ENCODE measurements at regions not wholly inside any gene's neighbourhood (a gene's known extent, or its start where the extent isn't known, plus 50 kb on each side); places are given as distances from the start of the nearest gene placed in this dataset.

DNA sequence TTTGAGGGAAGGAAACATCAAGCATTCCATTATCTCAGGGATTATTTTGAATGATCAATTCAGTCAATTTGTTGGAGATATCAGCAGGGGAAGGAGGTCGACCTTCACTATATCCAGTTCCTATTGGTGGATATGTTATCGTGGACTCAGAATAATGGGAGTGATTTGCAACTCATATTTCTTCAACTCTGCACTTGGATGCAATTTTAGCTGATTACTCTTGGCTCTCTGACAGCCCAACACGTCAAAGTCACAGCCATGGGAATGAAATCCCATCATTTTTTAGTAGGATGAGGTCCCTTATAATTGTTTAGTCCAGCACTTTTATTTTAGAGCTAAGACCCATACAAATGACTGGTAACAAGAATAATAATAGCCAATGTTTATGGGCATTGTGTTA lies 371.8 kb upstream of the RPS23 start:
- CTCF ChIA-PET, result interaction anchor here (1.5 kb wide), 1 partner anchor 10 kb away, joined by 3 read pairs; no protein-coding TSS in a partner anchor
- POLR2A ChIA-PET, result no interaction called here
- Histone ChIP-seq H3K4me3 (no peak overlapping the region), H3K9me3 (no peaks in the 10 kb centered on the region), H3K4me1 (no peaks in the 10 kb centered on the region), H3K4me2 (no peak overlapping the region), H3K27ac (no peak overlapping the region)
- FAIRE-seq (no peak), DNase-seq (ENCODE audit: low read depth in 1 of 2, low spot score in 1 of 2) (no peak), ATAC-seq (no peak)
- TF ChIP-seq TP53 (CRISPR knock-in tag; IDR thresholded peaks at IDR 0.05) (no peak), CBX8 (IDR thresholded peaks at IDR 0.05) (no peak), HOXB5 (CRISPR knock-in tag; IDR thresholded peaks at IDR 0.05) (no peak), EHMT2 (IDR thresholded peaks at IDR 0.05; ENCODE audit: low read depth) (no peak), EHF (CRISPR knock-in tag; IDR thresholded peaks at IDR 0.05) (no peak), HES2 (IDR thresholded peaks at IDR 0.05) (no peak)
- WGBS (ENCODE audit: missing lambda C conversion rate), result 12% methylated on average over 3 of the region's 3 CpGs

GRCh38 chr5:82644766-82645165 lies 366.6 kb upstream of the RPS23 start:
- 79% methylated on average over 4 of the region's 4 CpGs for WGBS (ENCODE audit: missing lambda C conversion rate)
- POLR2A ChIA-PET, result no interaction called here

DNA sequence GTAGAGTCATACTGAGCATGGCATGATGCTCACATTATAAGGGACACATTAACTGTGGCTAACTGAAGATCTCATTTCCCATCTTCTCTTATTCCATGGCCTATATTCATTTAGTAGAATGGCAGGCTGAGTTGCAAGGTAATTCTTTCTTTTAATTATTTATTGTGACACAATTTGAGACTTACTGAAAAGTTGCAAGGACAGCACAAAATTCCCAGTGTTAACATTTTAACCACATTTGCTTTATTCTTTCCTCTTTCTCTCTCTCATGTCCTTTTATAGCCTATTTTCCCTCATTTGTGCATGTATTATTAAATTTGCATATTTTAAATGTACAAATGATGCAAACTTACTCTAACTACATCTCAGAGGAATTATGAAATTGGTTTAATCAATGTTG lies 366.1 kb upstream of the RPS23 start:
- H3K27ac ChIP-seq, result no peak overlapping the region
- FAIRE-seq (no peak), DNase-seq (ENCODE audit: low read depth in 1 of 2, low spot score in 1 of 2) (no peak), ATAC-seq (no peak)
- H3K9me3 ChIP-seq, result no peaks in the 10 kb centered on the region
- CTCF ChIA-PET, result no interaction called here
- POLR2A ChIA-PET, result no interaction called here
- TF ChIP-seq JUN (IDR thresholded peaks at IDR 0.05) (no peak), MAFK (IDR thresholded peaks at IDR 0.05; ENCODE audit: partially characterized antibody) (peak; percentile 60)
- H3K4me3 ChIP-seq, result no peak overlapping the region
- no peak overlapping the region for H3K4me2 ChIP-seq
- peaks cover 5% of the 10 kb centered on the region; the same call in 1 of the 3 replicates for H3K4me1 ChIP-seq

More at GRCh38 chr5:82644766-82645165, 366.6 kb upstream of the RPS23 start:
- no peak overlapping the region for H3K27ac ChIP-seq
- FAIRE-seq (no peak), DNase-seq (ENCODE audit: low read depth in 1 of 2, low spot score in 1 of 2) (no peak), ATAC-seq (no peak)
- H3K4me2 ChIP-seq, result no peak overlapping the region
- no peak overlapping the region for H3K4me3 ChIP-seq
- H3K4me1 ChIP-seq, result peaks cover 5% of the 10 kb centered on the region; the same call in 1 of the 3 replicates
- no peak for TF ChIP-seq CHD2 (IDR thresholded peaks at IDR 0.05; ENCODE audit: low read length, partially characterized antibody)
- no peak for TF ChIP-seq EHF (CRISPR knock-in tag; IDR thresholded peaks at IDR 0.05)
- no peak for TF ChIP-seq CBX8 (IDR thresholded peaks at IDR 0.05)
- no peak for TF ChIP-seq ZSCAN20 (CRISPR knock-in tag; IDR thresholded peaks at IDR 0.05)
- TF ChIP-seq KDM5A (IDR thresholded peaks at IDR 0.05), result no peak
- TF ChIP-seq JUN (IDR thresholded peaks at IDR 0.05), result no peak
- TF ChIP-seq HES2 (IDR thresholded peaks at IDR 0.05), result no peak
- no peak for TF ChIP-seq EHMT2 (IDR thresholded peaks at IDR 0.05; ENCODE audit: low read depth)
- no peak for TF ChIP-seq REST (IDR thresholded peaks at IDR 0.05)
- TF ChIP-seq HOXA7 (CRISPR knock-in tag; IDR thresholded peaks at IDR 0.05), result no peak
- TF ChIP-seq TFCP2L1 (CRISPR knock-in tag; IDR thresholded peaks at IDR 0.05), result no peak
- TF ChIP-seq ZNF302 (CRISPR knock-in tag; IDR thresholded peaks at IDR 0.05), result no peak
- CTCF ChIA-PET, result interaction anchor here (1.1 kb wide), 1 partner anchor 280 kb away, joined by 3 read pairs; no protein-coding TSS in a partner anchor
- H3K9me3 ChIP-seq, result no peaks in the 10 kb centered on the region

- H3K27ac ChIP-seq, result no peak overlapping the region
- no peak for FAIRE-seq
- TF ChIP-seq HEYL (CRISPR knock-in tag; IDR thresholded peaks at IDR 0.05) (no peak), FOSB (CRISPR knock-in tag; IDR thresholded peaks at IDR 0.05) (no peak), ZFP36 (IDR thresholded peaks at IDR 0.05; ENCODE audit: borderline replicate concordance, partially characterized antibody) (no peak), CEBPB (IDR thresholded peaks at IDR 0.05) (no peak), PBX3 (IDR thresholded peaks at IDR 0.05) (no peak)
- TF ChIP-seq, protein P1, sequence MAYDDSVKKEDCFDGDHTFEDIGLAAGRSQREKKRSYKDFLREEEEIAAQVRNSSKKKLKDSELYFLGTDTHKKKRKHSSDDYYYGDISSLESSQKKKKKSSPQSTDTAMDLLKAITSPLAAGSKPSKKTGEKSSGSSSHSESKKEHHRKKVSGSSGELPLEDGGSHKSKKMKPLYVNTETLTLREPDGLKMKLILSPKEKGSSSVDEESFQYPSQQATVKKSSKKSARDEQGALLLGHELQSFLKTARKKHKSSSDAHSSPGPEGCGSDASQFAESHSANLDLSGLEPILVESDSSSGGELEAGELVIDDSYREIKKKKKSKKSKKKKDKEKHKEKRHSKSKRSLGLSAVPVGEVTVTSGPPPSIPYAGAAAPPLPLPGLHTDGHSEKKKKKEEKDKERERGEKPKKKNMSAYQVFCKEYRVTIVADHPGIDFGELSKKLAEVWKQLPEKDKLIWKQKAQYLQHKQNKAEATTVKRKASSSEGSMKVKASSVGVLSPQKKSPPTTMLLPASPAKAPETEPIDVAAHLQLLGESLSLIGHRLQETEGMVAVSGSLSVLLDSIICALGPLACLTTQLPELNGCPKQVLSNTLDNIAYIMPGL (CRISPR knock-in tag; IDR thresholded peaks at IDR 0.05; ENCODE audit: borderline replicate concordance), result no peak
- no peaks in the 10 kb centered on the region for H3K9me3 ChIP-seq
- no peak for ATAC-seq
- no peak for DNase-seq (ENCODE audit: low read depth in 1 of 2, low spot score in 1 of 2)
- peaks cover 5% of the 10 kb centered on the region; the same call in 1 of the 3 replicates for H3K4me1 ChIP-seq
- no peak overlapping the region for H3K4me2 ChIP-seq
- CTCF ChIA-PET, result interaction anchor here (0.5 to 2.6 kb wide), 11 partner anchors 11 to 911 kb away, joined by 3 to 11 read pairs (median 4); no protein-coding TSS in a partner anchor
- POLR2A ChIA-PET, result interaction anchor here (1.3 kb wide), 1 partner anchor 831 kb away, joined by 4 read pairs; no protein-coding TSS in a partner anchor
- H3K4me3 ChIP-seq, result no peak overlapping the region
- 64% methylated on average over 3 of the region's 3 CpGs for WGBS (ENCODE audit: missing lambda C conversion rate)
Measured at GRCh38 chr5:82642313-82642712, 364.2 kb upstream of the RPS23 start.
